ENCODE measurements at regions not wholly inside any gene's neighbourhood (a gene's known extent, or its start where the extent isn't known, plus 50 kb on each side); places are given as distances from the start of the nearest gene placed in this dataset.

GRCh38 chr2:150587547-150588505 lies 100.4 kb upstream of the RND3 start:
- Histone ChIP-seq H3K36me3 (ENCODE audit: control insufficient read depth in 2 of 2, extremely low read depth in 1 of 2, insufficient read depth in 1 of 2, low read length in 1 of 2) (no peaks in the 10 kb centered on the region), H3K9me3 (no peaks in the 10 kb centered on the region), H3K4me3 (ENCODE audit: control insufficient read depth in 1 of 2, extremely low read depth in 1 of 2, low read length in 1 of 2) (no peak overlapping the region), H3K27ac (ENCODE audit: low read length) (no peak overlapping the region), H3K4me1 (ENCODE audit: control insufficient read depth in 1 of 2, extremely low read depth in 1 of 2, insufficient read depth in 2 of 2, low read length in 2 of 2) (no peaks in the 10 kb centered on the region), H3K27me3 (replicated peaks in 1 of 2; ENCODE audit: control insufficient read depth in 2 of 2, extremely low read depth in 1 of 2, insufficient read depth in 2 of 2, low read length in 1 of 2) (no peaks in the 10 kb centered on the region)
- POLR2A ChIA-PET: no interaction called here
- no peaks in the 10 kb centered on the region for H3K36me3 Mint-ChIP-seq
- no peak overlapping the region for H3K27ac Mint-ChIP-seq
- H3K4me3 Mint-ChIP-seq: no peak overlapping the region
- H3K27me3 Mint-ChIP-seq: no peaks in the 10 kb centered on the region
- 28% methylated on average over 4 of the region's 10 CpGs for WGBS (ENCODE audit: insufficient coverage)
- DNase-seq (no peak), ATAC-seq (replicated peaks in 1 of 4) (no peak)
- H3K9me3 Mint-ChIP-seq: peaks cover 0 to 7% (median 0%) of the 10 kb centered on the region in 3 donors
- CTCF ChIA-PET: no interaction called here
- no peaks in the 10 kb centered on the region for H3K4me1 Mint-ChIP-seq

GRCh38 chr2:150586858-150587257 lies 99.4 kb upstream of the RND3 start:
- CTCF ChIA-PET: no interaction called here
- Mint-ChIP-seq H3K36me3 (no peaks in the 10 kb centered on the region), H3K27me3 (no peaks in the 10 kb centered on the region), H3K27ac (no peak overlapping the region), H3K4me1 (no peaks in the 10 kb centered on the region), H3K4me3 (no peak overlapping the region), H3K9me3 (peaks cover 0 to 7% (median 0%) of the 10 kb centered on the region in 3 donors)
- H3K4me3 ChIP-seq (ENCODE audit: control insufficient read depth in 1 of 2, extremely low read depth in 1 of 2, low read length in 1 of 2): no peak overlapping the region
- H3K27ac ChIP-seq (ENCODE audit: low read length): no peak overlapping the region
- H3K27me3 ChIP-seq (replicated peaks in 1 of 2; ENCODE audit: control insufficient read depth in 2 of 2, extremely low read depth in 1 of 2, insufficient read depth in 2 of 2, low read length in 1 of 2): no peaks in the 10 kb centered on the region
- H3K36me3 ChIP-seq (ENCODE audit: control insufficient read depth in 2 of 2, extremely low read depth in 1 of 2, insufficient read depth in 1 of 2, low read length in 1 of 2): no peaks in the 10 kb centered on the region
- POLR2A ChIA-PET: no interaction called here
- no CpG with 5 or more reads among the region's 3 CpGs for WGBS (ENCODE audit: insufficient coverage)
- H3K9me3 ChIP-seq: no peaks in the 10 kb centered on the region
- no peak for ATAC-seq (replicated peaks in 1 of 4)
- no peaks in the 10 kb centered on the region for H3K4me1 ChIP-seq (ENCODE audit: control insufficient read depth in 1 of 2, extremely low read depth in 1 of 2, insufficient read depth in 2 of 2, low read length in 2 of 2)
- no peak for DNase-seq

GRCh38 chr2:150585221-150585971 lies 97.9 kb upstream of the RND3 start:
- POLR2A ChIA-PET: no interaction called here
- no peak for DNase-seq
- Mint-ChIP-seq H3K27ac (no peak overlapping the region), H3K9me3 (peaks cover 0 to 7% (median 0%) of the 10 kb centered on the region in 3 donors), H3K36me3 (no peaks in the 10 kb centered on the region), H3K4me3 (no peak overlapping the region), H3K27me3 (no peaks in the 10 kb centered on the region), H3K4me1 (no peaks in the 10 kb centered on the region)
- Histone ChIP-seq H3K36me3 (ENCODE audit: control insufficient read depth in 2 of 2, extremely low read depth in 1 of 2, insufficient read depth in 1 of 2, low read length in 1 of 2) (no peaks in the 10 kb centered on the region), H3K4me3 (ENCODE audit: control insufficient read depth in 1 of 2, extremely low read depth in 1 of 2, low read length in 1 of 2) (no peak overlapping the region), H3K4me1 (ENCODE audit: control insufficient read depth in 1 of 2, extremely low read depth in 1 of 2, insufficient read depth in 2 of 2, low read length in 2 of 2) (no peaks in the 10 kb centered on the region), H3K9me3 (no peaks in the 10 kb centered on the region), H3K27ac (ENCODE audit: low read length) (no peak overlapping the region), H3K27me3 (replicated peaks in 1 of 2; ENCODE audit: control insufficient read depth in 2 of 2, extremely low read depth in 1 of 2, insufficient read depth in 2 of 2, low read length in 1 of 2) (no peaks in the 10 kb centered on the region)
- no peak for ATAC-seq (replicated peaks in 1 of 4)
- WGBS (ENCODE audit: insufficient coverage): no CpG with 5 or more reads among the region's 4 CpGs
- CTCF ChIA-PET: no interaction called here

- Mint-ChIP-seq H3K9me3 (peaks cover 7 to 14% (median 7%) of the 10 kb centered on the region in 3 donors), H3K27ac (no peak overlapping the region), H3K27me3 (no peaks in the 10 kb centered on the region), H3K4me1 (no peaks in the 10 kb centered on the region), H3K36me3 (no peaks in the 10 kb centered on the region), H3K4me3 (no peak overlapping the region)
- no CpG with 5 or more reads among the region's 4 CpGs for WGBS (ENCODE audit: insufficient coverage)
- no peak overlapping the region for H3K4me3 ChIP-seq (ENCODE audit: control insufficient read depth in 1 of 2, extremely low read depth in 1 of 2, low read length in 1 of 2)
- no peak for DNase-seq
- H3K27me3 ChIP-seq (replicated peaks in 1 of 2; ENCODE audit: control insufficient read depth in 2 of 2, extremely low read depth in 1 of 2, insufficient read depth in 2 of 2, low read length in 1 of 2): no peaks in the 10 kb centered on the region
- POLR2A ChIA-PET: no interaction called here
- no peaks in the 10 kb centered on the region for H3K36me3 ChIP-seq (ENCODE audit: control insufficient read depth in 2 of 2, extremely low read depth in 1 of 2, insufficient read depth in 1 of 2, low read length in 1 of 2)
- ATAC-seq (replicated peaks in 1 of 4): no peak
- H3K27ac ChIP-seq (ENCODE audit: low read length): no peak overlapping the region
- H3K9me3 ChIP-seq: no peaks in the 10 kb centered on the region
- CTCF ChIA-PET: no interaction called here
- no peaks in the 10 kb centered on the region for H3K4me1 ChIP-seq (ENCODE audit: control insufficient read depth in 1 of 2, extremely low read depth in 1 of 2, insufficient read depth in 2 of 2, low read length in 2 of 2)
Measured at GRCh38 chr2:150584081-150584480, 96.6 kb upstream of the RND3 start.

- no peaks in the 10 kb centered on the region for H3K36me3 ChIP-seq (ENCODE audit: control insufficient read depth in 2 of 2, extremely low read depth in 1 of 2, insufficient read depth in 1 of 2, low read length in 1 of 2)
- H3K27me3 ChIP-seq (replicated peaks in 1 of 2; ENCODE audit: control insufficient read depth in 2 of 2, extremely low read depth in 1 of 2, insufficient read depth in 2 of 2, low read length in 1 of 2): no peaks in the 10 kb centered on the region
- Mint-ChIP-seq H3K4me3 (no peak overlapping the region), H3K4me1 (no peaks in the 10 kb centered on the region), H3K9me3 (peaks cover 14 to 22% (median 15%) of the 10 kb centered on the region in 3 donors), H3K27me3 (no peaks in the 10 kb centered on the region), H3K27ac (no peak overlapping the region), H3K36me3 (no peaks in the 10 kb centered on the region)
- ChIA-PET CTCF (no interaction called here), POLR2A (no interaction called here)
- no CpG with 5 or more reads among the region's 5 CpGs for WGBS (ENCODE audit: insufficient coverage)
- H3K27ac ChIP-seq (ENCODE audit: low read length): no peak overlapping the region
- no peaks in the 10 kb centered on the region for H3K9me3 ChIP-seq
- ATAC-seq (replicated peaks in 1 of 4) (no peak), DNase-seq (no peak)
- H3K4me1 ChIP-seq (ENCODE audit: control insufficient read depth in 1 of 2, extremely low read depth in 1 of 2, insufficient read depth in 2 of 2, low read length in 2 of 2): no peaks in the 10 kb centered on the region
- no peak overlapping the region for H3K4me3 ChIP-seq (ENCODE audit: control insufficient read depth in 1 of 2, extremely low read depth in 1 of 2, low read length in 1 of 2)
Measured at GRCh38 chr2:150581717-150582472, 94.4 kb upstream of the RND3 start.

GRCh38 chr2:150578481-150578880 lies 91.0 kb upstream of the RND3 start:
- CTCF ChIA-PET: no interaction called here
- Histone ChIP-seq H3K36me3 (ENCODE audit: control insufficient read depth in 2 of 2, extremely low read depth in 1 of 2, insufficient read depth in 1 of 2, low read length in 1 of 2) (no peaks in the 10 kb centered on the region), H3K9me3 (no peaks in the 10 kb centered on the region), H3K27me3 (replicated peaks in 1 of 2; ENCODE audit: control insufficient read depth in 2 of 2, extremely low read depth in 1 of 2, insufficient read depth in 2 of 2, low read length in 1 of 2) (no peaks in the 10 kb centered on the region), H3K4me3 (ENCODE audit: control insufficient read depth in 1 of 2, extremely low read depth in 1 of 2, low read length in 1 of 2) (peak overlapping the region in 1 of 2 donors; percentile 27), H3K27ac (ENCODE audit: low read length) (no peak overlapping the region), H3K4me1 (ENCODE audit: control insufficient read depth in 1 of 2, extremely low read depth in 1 of 2, insufficient read depth in 2 of 2, low read length in 2 of 2) (no peaks in the 10 kb centered on the region)
- H3K36me3 Mint-ChIP-seq: no peaks in the 10 kb centered on the region
- peaks cover 14 to 22% (median 15%) of the 10 kb centered on the region in 3 donors for H3K9me3 Mint-ChIP-seq
- WGBS (ENCODE audit: insufficient coverage): 75% methylated on average over 2 of the region's 2 CpGs
- POLR2A ChIA-PET: no interaction called here
- no peak overlapping the region for H3K4me3 Mint-ChIP-seq
- H3K27me3 Mint-ChIP-seq: no peaks in the 10 kb centered on the region
- H3K4me1 Mint-ChIP-seq: no peaks in the 10 kb centered on the region
- H3K27ac Mint-ChIP-seq: no peak overlapping the region
- DNase-seq: no peak
- no peak for ATAC-seq (replicated peaks in 1 of 4)

Measured in T-cell (primary cell).